HCT116 (cell line): ENCODE measurements at regions not wholly inside any gene's neighbourhood (a gene's known extent, or its start where the extent isn't known, plus 50 kb on each side); places are given as distances from the start of the nearest gene placed in this dataset.

Source experiments
- CTCF ChIP-seq, 3 experiments: fragments of 200-600 bp in 1 of 3; sonication (generic) in 1 of 3; IDR thresholded peaks in 2 of 3; conservative IDR thresholded peaks in 1 of 3; 2 replicates each; pipeline ENCODE4 v1.5.1; 2012 to 2017; ENCODE audit warnings: low read depth in 2 of 3, low read length in 2 of 3, antibody characterized with exemption in 1 of 3, borderline replicate concordance in 1 of 3, control low read depth in 1 of 3, mild to moderate bottlenecking in 1 of 3, mixed read lengths in 1 of 3, mixed run types in 1 of 3, moderate library complexity in 1 of 3; ENCODE audit not compliant: insufficient read depth in 1 of 3
- EGR1 ChIP-seq: IDR thresholded peaks from 2 replicates; pipeline ENCODE4 v1.6.1; 2012; ENCODE audit warnings: low read depth
- EZH2phosphoT487 ChIP-seq: fragments of 200-600 bp; IDR thresholded peaks from 2 replicates; pipeline ENCODE4 v1.6.1; 2018; ENCODE audit warnings: antibody characterized with exemption, borderline replicate concordance
- POLR2AphosphoS5 ChIP-seq: IDR thresholded peaks from 2 replicates; pipeline ENCODE4 v1.6.1; 2011; ENCODE audit warnings: mild to moderate bottlenecking, low read depth, low read length, moderate library complexity
- REST ChIP-seq: IDR thresholded peaks from 2 replicates; pipeline ENCODE4 v1.6.1; 2012; ENCODE audit warnings: low read depth

GRCh38 chrX:82141942-82142341, 940.0 kb downstream of the SH3BGRL start:
- TF ChIP-seq EGR1 (no peak), CTCF (IDR thresholded peaks at IDR 0.05 in 2 of 3, conservative IDR thresholded peaks at IDR 0.05 in 1 of 3; ENCODE audit: borderline replicate concordance in 1 of 3, insufficient read depth in 1 of 3, low read depth in 2 of 3, low read length in 2 of 3) (no peak), POLR2AphosphoS5 (no peak), REST (no peak), EZH2phosphoT487 (no peak)
